Limb (tissue), 2 donors: ENCODE measurements at regions not wholly inside any gene's neighbourhood (a gene's known extent, or its start where the extent isn't known, plus 50 kb on each side); places are given as distances from the start of the nearest gene placed in this dataset.
"Not testable (repeated sequence)": the region's sequence is repeated elsewhere in the genome, so short reads cannot be mapped to it uniquely, and the experiment has no call there.

ENCODE experiments used
- DNase-seq, 2 donors: peaks; one replicate each; pipeline ENCODE4 v3.0.0-alpha.2; 2016; ENCODE audit errors: extremely low spot score in 2 of 2

DNA sequence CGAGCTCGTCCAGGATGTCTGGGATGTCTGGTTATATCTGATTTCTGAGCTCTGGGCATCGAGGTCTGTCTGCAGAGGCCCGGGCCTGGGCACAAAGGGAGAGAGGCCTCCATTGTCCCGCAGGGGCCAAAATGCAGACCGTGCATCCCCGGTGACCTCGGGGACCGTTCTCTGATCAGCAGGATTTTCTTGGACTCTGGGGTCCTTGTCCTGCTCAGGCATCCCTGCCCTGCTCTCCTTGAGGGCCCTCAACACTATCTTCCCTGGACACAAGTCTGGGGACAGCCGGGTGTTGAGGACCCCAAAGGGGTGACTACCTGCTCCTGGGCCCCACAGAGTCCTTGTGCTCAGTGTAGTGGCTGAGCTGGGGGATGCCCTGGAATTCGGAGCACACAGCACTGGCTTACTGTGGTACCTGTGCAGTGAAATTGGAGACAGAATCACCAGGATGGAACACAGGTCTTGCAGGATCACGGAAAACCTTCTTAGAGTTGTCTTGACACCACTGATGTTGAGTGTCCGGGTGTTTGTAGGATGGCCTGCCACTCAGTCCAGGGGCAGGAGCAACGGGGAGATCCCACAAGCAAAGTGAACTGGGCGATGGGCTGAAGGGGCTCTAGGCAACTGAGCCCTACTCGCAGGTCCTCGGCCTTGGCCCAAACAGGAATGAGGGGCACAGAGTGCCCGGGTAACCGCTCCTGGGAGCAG, 1369.2 kb downstream of the CDH12 start:
- peak in 1 of 2 donors; percentile 26 for DNase-seq

DNA sequence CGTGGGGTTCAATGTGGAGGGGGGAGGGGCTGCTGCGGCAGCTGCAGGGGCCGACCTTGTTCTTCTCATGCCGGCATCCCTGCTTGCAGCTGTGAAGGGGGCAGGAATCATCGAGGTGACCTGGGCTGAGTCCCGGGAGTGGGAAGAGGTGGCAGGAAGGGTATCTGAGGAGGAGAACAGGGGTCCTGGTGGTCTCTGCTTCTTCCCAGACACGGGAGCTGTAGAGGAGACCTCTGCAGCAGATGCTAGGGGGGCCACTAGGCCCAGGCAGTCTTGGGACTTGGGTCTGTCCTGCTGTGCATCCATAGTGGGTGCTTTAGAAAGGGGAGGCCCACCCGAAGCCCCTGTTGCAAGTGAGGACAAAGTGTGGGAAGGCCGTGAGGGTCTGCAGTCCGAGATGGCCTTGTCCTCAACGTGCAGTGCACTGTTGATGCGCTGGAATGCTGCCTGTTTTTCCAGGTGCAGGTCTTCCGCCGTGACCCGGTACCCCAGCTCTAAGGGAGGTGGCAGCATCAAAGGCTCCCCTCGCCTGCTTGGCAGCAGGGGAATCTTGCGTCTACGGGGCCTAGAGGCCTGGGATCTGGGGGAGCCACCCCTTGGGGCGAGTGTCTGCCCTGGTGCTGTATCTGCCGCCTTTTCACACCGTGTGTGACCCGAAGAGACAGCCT, 1370.0 kb downstream of the CDH12 start:
- peak in 1 of 2 donors; percentile 30 for DNase-seq

DNA sequence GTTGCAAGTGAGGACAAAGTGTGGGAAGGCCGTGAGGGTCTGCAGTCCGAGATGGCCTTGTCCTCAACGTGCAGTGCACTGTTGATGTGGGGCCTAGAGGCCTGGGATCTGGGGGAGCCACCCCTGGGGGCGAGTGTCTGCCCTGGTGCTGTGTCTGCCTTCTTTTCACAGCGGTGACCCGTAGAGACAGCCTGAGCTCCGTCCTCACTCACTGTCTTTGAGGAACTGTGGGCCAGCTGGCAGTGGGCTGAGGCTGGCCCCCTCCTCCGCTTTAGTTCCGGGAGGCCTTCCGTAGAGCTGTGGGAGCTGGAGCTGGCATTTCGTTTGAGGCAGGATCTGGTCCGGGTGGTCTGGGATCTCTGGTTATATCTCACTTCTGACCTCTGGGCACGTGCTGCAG, 1370.6 kb downstream of the CDH12 start:
- peak in 1 of 2 donors; percentile 61 for DNase-seq

DNA sequence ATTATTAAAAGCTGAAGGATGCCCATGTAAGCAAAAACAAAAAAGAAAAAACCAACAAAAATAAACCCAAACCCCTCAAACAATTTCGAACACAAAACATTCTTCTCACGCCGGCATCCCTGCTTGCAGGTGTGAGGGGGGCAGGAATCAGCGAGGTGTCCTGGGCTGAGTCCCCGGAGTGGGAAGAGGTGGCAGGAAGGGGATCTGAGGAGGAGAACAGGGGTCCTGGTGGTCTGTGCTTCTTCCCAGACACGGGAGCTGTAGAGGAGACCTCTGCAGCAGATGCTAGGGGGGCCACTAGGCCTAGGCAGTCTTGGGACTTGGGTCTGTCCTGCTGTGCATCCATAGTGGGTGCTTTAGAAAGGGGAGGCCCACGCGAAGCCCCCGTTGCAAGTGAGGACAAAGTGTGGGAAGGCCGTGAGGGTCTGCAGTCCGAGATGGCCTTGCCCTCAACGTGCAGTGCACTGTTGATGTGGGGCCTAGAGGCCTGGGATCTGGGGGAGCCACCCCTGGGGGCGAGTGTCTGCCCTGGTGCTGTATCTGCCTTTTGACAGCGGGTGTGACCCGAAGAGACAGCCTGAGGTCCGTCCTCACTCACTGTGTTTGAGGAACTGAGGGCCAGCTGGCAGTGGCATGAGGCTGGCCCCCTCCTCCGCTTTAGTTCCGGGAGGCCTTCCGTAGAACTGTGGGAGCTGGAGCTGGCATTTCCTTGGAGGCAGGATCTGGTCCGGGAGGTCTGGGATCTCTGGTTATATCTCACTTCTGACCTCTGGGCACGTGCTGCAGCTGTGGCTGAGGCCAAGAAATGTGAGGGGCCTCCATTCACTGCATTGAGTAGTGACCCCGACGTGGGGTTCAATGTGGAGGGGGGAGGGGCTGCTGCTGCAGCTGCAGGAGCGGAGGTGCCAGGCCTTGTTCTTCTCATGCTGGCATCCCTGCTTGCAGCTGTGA, 1371.5 kb downstream of the CDH12 start:
- DNase-seq: peak in 1 of 2 donors; percentile 49

DNA sequence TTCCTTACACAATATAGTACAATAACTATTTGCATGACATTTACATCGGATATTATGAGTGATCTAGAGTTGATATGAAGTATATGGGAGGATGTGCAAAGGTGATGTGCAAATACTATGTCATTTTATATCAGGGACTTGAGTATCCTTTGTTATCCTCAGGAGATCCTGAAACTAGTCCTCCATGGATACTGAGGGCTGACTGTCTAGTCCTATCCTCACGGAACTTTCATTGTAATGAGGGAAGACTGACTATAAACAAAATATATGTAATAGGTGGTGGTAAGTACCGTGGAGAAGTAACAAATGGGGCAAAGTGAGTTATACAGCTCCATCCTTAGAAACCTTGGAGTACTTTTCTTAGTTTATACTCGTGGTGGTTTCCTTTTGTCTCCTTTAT, 1373.1 kb downstream of the CDH12 start:
- not testable (repeated sequence) for DNase-seq

DNA sequence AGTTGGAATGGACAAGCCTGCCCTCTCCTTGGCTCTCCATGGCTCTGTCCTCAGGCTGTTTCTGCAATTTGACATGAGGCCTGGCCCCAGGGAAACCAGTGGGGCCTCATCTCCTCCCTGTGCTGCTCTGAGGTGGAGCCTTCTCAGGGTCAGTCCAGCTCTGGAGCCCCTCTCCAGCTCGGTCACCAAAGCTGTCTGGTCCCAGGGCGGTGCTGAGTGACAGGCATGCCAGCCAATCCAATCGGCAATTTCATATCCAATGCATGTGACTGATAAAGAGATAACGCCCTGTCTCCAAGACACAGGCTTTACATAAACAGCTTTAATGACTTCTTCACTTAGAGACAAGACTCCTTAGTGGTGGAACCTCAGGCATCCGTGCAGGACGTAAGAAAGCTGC, 1379.2 kb downstream of the CDH12 start:
- DNase-seq: not testable (repeated sequence)

DNA sequence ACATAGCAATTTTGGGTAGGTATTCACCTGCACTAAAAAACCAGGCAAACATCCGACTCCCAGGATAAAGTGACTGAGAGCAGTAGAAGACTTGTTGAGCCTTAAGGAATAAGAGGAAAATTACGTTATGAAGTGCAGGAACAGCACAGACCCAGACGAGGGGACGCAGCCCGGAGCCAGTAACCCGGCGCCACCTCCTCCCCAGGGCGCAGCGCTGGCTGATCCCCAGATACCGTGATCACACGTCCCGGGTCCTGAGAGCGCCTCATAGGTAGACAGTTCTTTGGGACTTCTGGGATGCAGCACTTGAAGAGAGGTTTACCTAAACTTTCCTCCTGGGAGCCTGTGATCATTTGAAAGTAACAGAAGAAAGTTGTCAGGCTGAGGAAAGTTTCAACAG, 1379.7 kb downstream of the CDH12 start:
- not testable (repeated sequence) for DNase-seq

DNA sequence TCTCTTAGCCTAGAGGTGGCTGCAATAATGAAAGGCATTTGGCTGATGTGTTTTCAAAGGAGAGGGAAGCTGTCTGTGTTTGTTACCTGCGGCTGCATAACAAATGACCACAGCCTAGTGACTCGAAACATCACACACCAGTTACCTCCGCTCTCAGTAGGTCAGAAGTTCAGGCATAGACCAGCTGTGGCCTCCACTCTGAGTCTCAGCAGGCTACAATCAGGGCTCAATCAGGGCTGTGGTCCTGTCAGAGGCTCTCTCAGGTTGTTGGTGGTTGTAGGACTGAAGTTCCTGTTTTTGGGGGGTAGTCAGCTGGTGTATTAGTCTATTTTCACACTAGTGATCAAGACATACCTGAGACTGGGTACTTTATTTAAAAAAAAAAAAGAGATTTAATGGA, 1381.5 kb downstream of the CDH12 start:
- not testable (repeated sequence) for DNase-seq

DNA sequence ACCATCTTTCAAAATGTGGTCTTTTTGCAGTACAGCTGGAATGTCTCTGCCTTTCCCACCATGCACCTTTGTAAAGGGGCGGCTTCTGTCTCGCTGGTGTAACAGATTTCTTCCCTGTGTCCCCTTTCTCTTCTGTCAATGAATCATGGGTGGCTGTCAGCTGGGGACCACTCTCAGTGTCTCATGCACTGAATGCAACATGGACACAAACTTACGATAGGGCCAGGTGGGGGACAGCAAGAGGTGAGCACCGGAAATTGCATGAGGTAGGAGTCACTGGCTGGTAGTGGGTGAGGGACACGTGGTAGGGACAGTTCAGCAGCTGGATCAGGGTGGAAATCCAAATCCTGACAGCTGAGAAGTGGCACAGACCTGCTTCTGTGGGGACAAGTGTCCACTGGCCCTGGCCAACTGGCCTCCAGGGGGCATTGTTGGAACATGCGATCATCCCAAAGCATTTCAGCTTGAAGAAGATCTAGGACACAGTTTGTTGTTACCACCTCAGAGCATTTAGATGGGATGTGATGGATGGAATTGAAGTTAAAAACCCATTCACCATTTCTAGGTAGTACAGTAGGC, 1383.5 kb downstream of the CDH12 start:
- DNase-seq: peak in 1 of 2 donors; percentile 30

DNA sequence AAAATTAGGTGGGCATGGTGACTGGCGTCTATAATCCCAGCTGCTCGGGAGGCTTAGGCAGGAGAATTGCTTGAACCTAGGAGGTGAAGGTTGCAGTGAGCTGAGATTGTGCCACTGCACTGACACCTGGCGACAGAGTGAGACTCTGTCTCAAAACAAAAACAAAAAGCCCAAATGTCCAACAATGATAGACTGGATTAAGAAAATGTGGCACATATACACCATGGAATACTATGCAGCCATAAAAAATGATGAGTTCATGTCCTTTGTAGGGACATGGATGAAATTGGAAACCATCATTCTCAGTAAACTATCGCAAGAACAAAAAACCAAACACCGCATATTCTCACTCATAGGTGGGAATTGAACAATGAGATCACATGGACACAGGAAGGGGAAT, 1385.6 kb downstream of the CDH12 start:
- DNase-seq: not testable (repeated sequence)

DNA sequence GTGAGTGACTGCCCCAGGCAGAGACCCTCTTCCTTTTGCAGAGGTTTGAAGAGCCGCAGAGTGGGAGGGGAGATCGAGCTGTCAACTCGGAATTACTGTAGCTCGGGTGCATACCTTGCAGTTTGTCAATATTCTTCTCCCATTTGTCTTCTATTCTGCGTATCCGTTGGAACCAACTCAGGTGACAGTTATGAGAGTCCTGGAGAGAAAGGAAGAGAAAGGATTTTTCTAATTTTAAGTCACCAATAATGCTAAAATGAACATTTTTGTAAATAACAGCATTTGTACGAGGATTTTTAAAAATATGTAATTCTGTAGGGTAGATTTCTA, 1393.4 kb downstream of the CDH12 start:
- DNase-seq: not testable (repeated sequence)

DNA sequence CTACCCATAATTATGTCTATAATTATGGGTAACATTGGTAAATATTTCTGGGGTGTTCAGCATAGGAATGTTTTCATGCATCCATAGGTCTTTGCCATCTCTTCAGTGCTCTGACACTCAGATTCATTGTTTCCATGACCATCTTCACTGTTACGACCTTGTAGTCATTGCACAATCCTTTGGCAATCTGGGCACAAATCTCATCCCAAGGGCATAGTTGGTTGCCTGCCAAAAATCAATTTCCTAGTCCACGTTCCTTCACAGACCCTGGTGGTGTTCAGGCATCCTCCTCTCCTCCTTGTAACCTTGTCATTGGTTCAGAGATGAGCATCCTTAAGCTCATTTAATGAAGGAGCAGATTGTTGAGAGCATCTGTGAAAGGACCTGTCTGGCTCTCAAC, 1400.7 kb downstream of the CDH12 start:
- DNase-seq: no peak

DNA sequence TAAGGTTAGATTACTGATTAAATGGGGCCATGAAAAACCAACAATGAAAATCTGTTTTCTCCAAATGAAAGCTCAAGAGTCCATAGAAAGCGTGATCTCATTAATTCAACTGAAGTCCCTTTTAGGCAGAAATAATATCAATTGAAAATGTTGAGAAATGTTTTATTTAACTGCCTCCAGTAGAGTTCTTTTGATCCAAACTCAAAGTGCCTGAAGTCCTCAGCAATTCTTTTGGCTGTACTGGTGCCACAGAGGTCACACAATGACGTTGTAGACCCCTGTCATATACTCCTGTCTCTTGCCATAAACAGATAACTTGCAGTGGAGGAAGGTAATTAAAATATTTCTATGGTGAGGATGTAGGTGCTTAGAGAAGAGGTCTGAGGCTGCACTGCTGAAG, 1420.5 kb downstream of the CDH12 start:
- no peak for DNase-seq

DNA sequence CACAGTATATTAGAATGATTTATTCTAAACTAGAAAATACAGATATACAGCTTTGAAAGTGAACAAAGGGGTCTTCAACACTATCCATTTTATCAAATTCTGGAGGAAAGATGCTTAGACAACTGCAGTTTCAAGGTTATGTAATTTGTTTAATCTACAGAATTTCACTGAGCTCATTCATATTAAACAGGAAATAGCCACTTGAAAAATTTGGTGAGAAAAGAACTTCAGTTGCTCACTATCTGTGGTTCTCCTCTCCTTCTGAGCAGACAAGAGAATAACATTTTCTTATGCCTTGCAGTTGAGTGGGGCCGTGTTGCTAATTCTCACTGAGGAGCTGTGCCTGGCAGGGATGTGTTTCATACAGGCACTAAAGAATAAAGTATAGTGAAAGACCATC, 1428.2 kb downstream of the CDH12 start:
- no peak for DNase-seq

DNA sequence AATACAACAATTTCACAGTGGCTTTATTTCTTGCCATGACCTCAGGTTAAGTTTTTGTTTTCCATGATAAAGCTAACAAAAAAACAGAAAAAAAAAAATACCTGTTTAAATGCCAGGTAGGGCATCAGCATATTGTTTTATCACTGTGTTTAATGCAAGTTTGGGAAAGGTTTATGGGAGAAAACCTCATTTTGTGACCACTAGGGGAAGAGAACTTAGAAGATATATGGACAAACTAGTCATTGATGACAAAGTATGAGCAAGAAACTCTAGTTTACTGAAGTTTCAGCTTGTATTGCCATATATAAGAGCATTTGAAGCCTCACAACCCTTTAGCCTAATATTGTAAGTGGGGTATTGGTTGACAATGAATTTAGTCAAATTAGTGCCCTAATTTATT, 1431.4 kb upstream of the CDH18 start:
- DNase-seq: no peak

DNA sequence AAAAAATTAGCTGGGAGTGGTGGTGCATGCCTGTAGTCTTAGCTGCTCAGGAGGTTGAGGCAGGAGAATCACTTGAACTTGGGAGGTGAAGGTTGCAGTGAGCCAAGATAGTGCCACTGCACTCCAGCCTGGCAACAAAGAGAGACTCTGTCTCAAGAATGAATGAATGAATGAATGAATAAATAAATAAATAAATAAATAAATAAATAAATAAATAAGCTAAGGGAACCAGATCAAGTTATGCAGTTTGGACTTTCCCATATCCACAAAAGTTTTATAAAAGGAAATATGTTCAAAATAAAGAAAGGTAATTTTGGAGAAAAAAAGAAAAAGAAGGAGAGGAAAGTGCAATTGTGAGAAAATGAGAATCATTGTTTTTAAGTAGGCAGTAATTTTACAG, 1414.1 kb upstream of the CDH18 start:
- DNase-seq: not testable (repeated sequence)

DNA sequence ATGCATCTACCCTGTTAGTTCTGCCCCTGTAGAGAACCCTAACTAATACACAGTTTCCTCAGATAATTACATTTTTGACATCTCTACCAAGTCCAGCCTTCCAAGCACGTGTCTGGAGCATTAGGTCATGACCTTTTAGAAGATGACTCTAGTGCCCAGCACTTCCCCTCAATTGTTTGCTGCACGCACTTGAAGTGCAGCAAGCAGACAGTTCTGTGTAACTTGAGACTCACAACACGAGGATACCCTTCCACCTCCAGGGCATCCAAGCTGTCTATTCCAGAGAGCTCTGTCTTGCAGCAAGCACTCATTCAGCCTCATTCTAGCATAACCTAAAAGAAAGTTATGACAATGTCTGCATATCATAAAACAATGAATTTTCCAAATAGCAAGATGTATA, 1410.5 kb upstream of the CDH18 start:
- DNase-seq: no peak

DNA sequence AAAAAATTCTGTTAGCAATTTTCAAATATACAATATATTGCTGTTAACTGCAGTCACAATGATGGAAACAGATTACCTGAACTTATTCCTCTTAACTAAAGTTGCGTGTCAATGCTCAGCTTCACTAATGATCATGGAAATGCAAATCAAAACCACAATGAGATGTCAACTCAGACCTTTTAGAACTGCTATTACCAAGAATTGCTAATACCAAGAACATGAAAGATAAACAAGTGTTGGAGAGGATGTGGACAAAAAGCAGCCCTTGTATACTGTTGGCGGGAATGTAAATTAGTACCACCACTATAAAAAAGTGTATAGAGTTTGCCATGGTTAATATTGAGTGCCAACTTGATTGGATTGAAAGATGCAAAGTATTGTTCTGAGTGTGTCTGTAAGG, 1409.7 kb upstream of the CDH18 start:
- DNase-seq: no peak

DNA sequence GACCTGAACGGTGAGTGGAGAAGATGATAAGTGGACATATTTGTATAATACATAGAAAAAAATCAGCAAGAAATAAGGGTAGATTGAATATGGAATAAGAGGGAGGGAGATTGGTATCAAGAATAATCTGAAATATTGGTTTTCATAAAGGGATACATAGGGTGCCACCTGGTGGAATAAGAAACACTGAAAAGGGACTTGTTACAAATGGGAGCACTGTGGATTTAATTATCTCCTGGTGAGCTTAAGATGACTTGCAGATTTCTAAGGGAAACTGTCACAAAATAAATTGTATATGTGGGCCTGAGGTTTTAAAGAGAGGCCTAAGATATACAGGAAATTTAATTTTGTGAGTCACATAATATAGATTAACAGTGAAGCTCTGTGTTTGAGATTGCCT, 1403.5 kb upstream of the CDH18 start:
- DNase-seq: no peak

DNA sequence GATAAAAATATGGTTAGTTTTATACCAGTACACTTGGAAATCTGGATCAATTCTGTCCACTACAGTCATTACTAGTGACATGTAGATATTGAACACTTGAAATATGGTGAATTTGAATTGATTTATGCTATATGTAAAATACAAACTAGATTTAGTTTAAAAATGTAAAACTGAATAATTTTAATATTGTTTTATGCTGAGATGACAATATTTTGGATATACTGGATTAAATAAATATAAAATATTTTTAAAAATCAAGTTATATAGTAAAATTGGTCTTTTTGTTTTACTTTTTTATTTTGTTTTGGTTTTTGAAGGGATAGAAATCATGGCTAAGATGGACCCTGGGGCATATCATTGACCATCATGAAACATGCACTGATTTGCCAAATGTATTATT, 1372.8 kb upstream of the CDH18 start:
- DNase-seq: not testable (repeated sequence)

DNA sequence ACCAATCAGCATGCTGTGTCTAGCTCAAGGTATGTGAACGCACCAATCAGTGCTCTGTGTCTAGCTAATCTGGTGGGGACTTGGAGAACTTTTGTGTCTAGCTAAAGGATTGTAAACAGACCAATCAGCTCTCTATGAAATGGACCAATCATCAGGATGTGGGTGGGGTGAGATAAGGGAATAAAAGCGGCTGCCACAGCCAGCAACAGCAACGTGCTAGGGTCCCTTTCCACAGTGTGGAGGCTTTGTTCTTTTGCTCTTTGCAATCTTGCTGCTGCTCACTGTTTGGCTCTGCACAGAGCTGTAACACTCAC, 1353.9 kb upstream of the CDH18 start:
- peak in 1 of 2 donors; percentile 22 for DNase-seq
